ENCODE measurements at regions not wholly inside any gene's neighbourhood (a gene's known extent, or its start where the extent isn't known, plus 50 kb on each side); places are given as distances from the start of the nearest gene placed in this dataset.
"Not testable (repeated sequence)": the region's sequence is repeated elsewhere in the genome, so short reads cannot be mapped to it uniquely, and the experiment has no call there.

- Mint-ChIP-seq H3K4me3 (no peak overlapping the region), H3K4me1 (ENCODE audit: low read depth) (no peaks in the 10 kb centered on the region), H3K27ac (no peak overlapping the region), H3K27me3 (no peaks in the 10 kb centered on the region), H3K36me3 (no peaks in the 10 kb centered on the region), H3K9me3 (no peaks in the 10 kb centered on the region)
- no peak for DNase-seq
- intact Hi-C loops (cut with micrococcal nuclease), result no loop called here
- ChIA-PET CTCF (no interaction called here), POLR2A (no interaction called here)
Measured at GRCh38 chr2:107735201-107735600, 91.5 kb upstream of the RGPD4 start.

GRCh38 chr2:107737756-107738155 lies 88.9 kb upstream of the RGPD4 start:
- H3K27ac Mint-ChIP-seq, result no peak overlapping the region
- no peaks in the 10 kb centered on the region for H3K36me3 Mint-ChIP-seq
- intact Hi-C loops (cut with micrococcal nuclease), result no loop called here
- H3K27me3 Mint-ChIP-seq, result no peaks in the 10 kb centered on the region
- no peak overlapping the region for H3K4me3 Mint-ChIP-seq
- DNase-seq, result no peak
- H3K9me3 Mint-ChIP-seq, result no peaks in the 10 kb centered on the region
- ChIA-PET POLR2A (no interaction called here), CTCF (no interaction called here)
- no peaks in the 10 kb centered on the region for H3K4me1 Mint-ChIP-seq (ENCODE audit: low read depth)

GRCh38 chr2:107738266-107738665 lies 88.4 kb upstream of the RGPD4 start:
- CTCF ChIA-PET, result no interaction called here
- no peak overlapping the region for H3K27ac Mint-ChIP-seq
- POLR2A ChIA-PET, result no interaction called here
- no peak overlapping the region for H3K4me3 Mint-ChIP-seq
- H3K9me3 Mint-ChIP-seq, result no peaks in the 10 kb centered on the region
- H3K27me3 Mint-ChIP-seq, result no peaks in the 10 kb centered on the region
- no peak for DNase-seq
- no peaks in the 10 kb centered on the region for H3K36me3 Mint-ChIP-seq
- intact Hi-C loops (cut with micrococcal nuclease), result no loop called here
- H3K4me1 Mint-ChIP-seq (ENCODE audit: low read depth), result no peaks in the 10 kb centered on the region

GRCh38 chr2:107740300-107740699 lies 86.4 kb upstream of the RGPD4 start:
- Mint-ChIP-seq H3K27ac (no peak overlapping the region), H3K9me3 (no peaks in the 10 kb centered on the region), H3K4me1 (ENCODE audit: low read depth) (no peaks in the 10 kb centered on the region), H3K4me3 (no peak overlapping the region), H3K27me3 (no peaks in the 10 kb centered on the region), H3K36me3 (no peaks in the 10 kb centered on the region)
- CTCF ChIA-PET, result no interaction called here
- intact Hi-C loops (cut with micrococcal nuclease), result no loop called here
- POLR2A ChIA-PET, result no interaction called here
- DNase-seq, result no peak

- Mint-ChIP-seq H3K27ac (no peak overlapping the region), H3K4me1 (ENCODE audit: low read depth) (no peaks in the 10 kb centered on the region), H3K27me3 (no peaks in the 10 kb centered on the region), H3K36me3 (no peaks in the 10 kb centered on the region), H3K9me3 (no peaks in the 10 kb centered on the region), H3K4me3 (no peak overlapping the region)
- DNase-seq, result no peak
- CTCF ChIA-PET, result no interaction called here
- intact Hi-C loops (cut with micrococcal nuclease), result no loop called here
- POLR2A ChIA-PET, result no interaction called here
Measured at GRCh38 chr2:107742460-107743027, 84.1 kb upstream of the RGPD4 start.

GRCh38 chr2:107743274-107743673 lies 83.4 kb upstream of the RGPD4 start:
- Mint-ChIP-seq H3K27me3 (no peaks in the 10 kb centered on the region), H3K4me3 (no peak overlapping the region), H3K36me3 (no peaks in the 10 kb centered on the region), H3K9me3 (no peaks in the 10 kb centered on the region), H3K27ac (no peak overlapping the region), H3K4me1 (ENCODE audit: low read depth) (no peaks in the 10 kb centered on the region)
- intact Hi-C loops (cut with micrococcal nuclease), result no loop called here
- CTCF ChIA-PET, result no interaction called here
- DNase-seq, result no peak
- POLR2A ChIA-PET, result no interaction called here

- ChIA-PET POLR2A (no interaction called here), CTCF (no interaction called here)
- no peaks in the 10 kb centered on the region for H3K36me3 Mint-ChIP-seq
- no peak overlapping the region for H3K4me3 Mint-ChIP-seq
- H3K4me1 Mint-ChIP-seq (ENCODE audit: low read depth), result no peaks in the 10 kb centered on the region
- intact Hi-C loops (cut with micrococcal nuclease), result no loop called here
- no peaks in the 10 kb centered on the region for H3K27me3 Mint-ChIP-seq
- no peak overlapping the region for H3K27ac Mint-ChIP-seq
- H3K9me3 Mint-ChIP-seq, result peaks cover 2% of the 10 kb centered on the region
- DNase-seq, result no peak
Measured at GRCh38 chr2:107745100-107745499, 81.6 kb upstream of the RGPD4 start.

- DNase-seq; intact Hi-C loops (cut with micrococcal nuclease); H3K9me3 Mint-ChIP-seq; H3K4me3 Mint-ChIP-seq; H3K27ac Mint-ChIP-seq; POLR2A ChIA-PET; H3K27me3 Mint-ChIP-seq; H3K4me1 Mint-ChIP-seq (ENCODE audit: low read depth); H3K36me3 Mint-ChIP-seq; CTCF ChIA-PET: not testable (repeated sequence)
Measured at GRCh38 chr2:107746552-107747198, 80.0 kb upstream of the RGPD4 start.

- H3K27me3 Mint-ChIP-seq; CTCF ChIA-PET; H3K4me1 Mint-ChIP-seq (ENCODE audit: low read depth); intact Hi-C loops (cut with micrococcal nuclease); H3K9me3 Mint-ChIP-seq; DNase-seq; H3K36me3 Mint-ChIP-seq; H3K4me3 Mint-ChIP-seq; H3K27ac Mint-ChIP-seq: not testable (repeated sequence)
- POLR2A ChIA-PET, result interaction anchor here (0.6 kb wide), 1 partner anchor 11 kb away, joined by 3 read pairs; no protein-coding TSS in a partner anchor
Measured at GRCh38 chr2:107747199-107747963, 79.3 kb upstream of the RGPD4 start.

- Mint-ChIP-seq H3K9me3 (peaks cover 2% of the 10 kb centered on the region), H3K27me3 (no peaks in the 10 kb centered on the region), H3K36me3 (no peaks in the 10 kb centered on the region), H3K27ac (no peak overlapping the region), H3K4me1 (ENCODE audit: low read depth) (no peaks in the 10 kb centered on the region), H3K4me3 (no peak overlapping the region)
- intact Hi-C loops (cut with micrococcal nuclease), result no loop called here
- ChIA-PET POLR2A (interaction anchor here (0.6 kb wide), 1 partner anchor 10 kb away, joined by 3 read pairs; no protein-coding TSS in a partner anchor), CTCF (no interaction called here)
- no peak for DNase-seq
Measured at GRCh38 chr2:107747964-107748583, 78.6 kb upstream of the RGPD4 start.

GRCh38 chr2:107751936-107752335 lies 74.8 kb upstream of the RGPD4 start:
- ChIA-PET CTCF (no interaction called here), POLR2A (no interaction called here)
- Mint-ChIP-seq H3K27ac (no peak overlapping the region), H3K36me3 (no peaks in the 10 kb centered on the region), H3K4me1 (ENCODE audit: low read depth) (no peaks in the 10 kb centered on the region), H3K27me3 (no peaks in the 10 kb centered on the region), H3K9me3 (peaks cover 2% of the 10 kb centered on the region), H3K4me3 (no peak overlapping the region)
- no peak for DNase-seq
- intact Hi-C loops (cut with micrococcal nuclease), result no loop called here

- CTCF ChIA-PET; H3K36me3 Mint-ChIP-seq; H3K4me1 Mint-ChIP-seq (ENCODE audit: low read depth); POLR2A ChIA-PET; H3K27me3 Mint-ChIP-seq; H3K4me3 Mint-ChIP-seq; intact Hi-C loops (cut with micrococcal nuclease); DNase-seq; H3K27ac Mint-ChIP-seq; H3K9me3 Mint-ChIP-seq: not testable (repeated sequence)
Measured at GRCh38 chr2:107753806-107754205, 72.9 kb upstream of the RGPD4 start.

- no peak overlapping the region for H3K4me3 Mint-ChIP-seq
- intact Hi-C loops (cut with micrococcal nuclease), result no loop called here
- H3K36me3 Mint-ChIP-seq, result no peaks in the 10 kb centered on the region
Measured at GRCh38 chr2:107757223-107757622, 69.5 kb upstream of the RGPD4 start.

More at GRCh38 chr2:107757223-107757622, 69.5 kb upstream of the RGPD4 start:
- H3K27me3 Mint-ChIP-seq, result no peaks in the 10 kb centered on the region
- DNase-seq, result no peak
- no peaks in the 10 kb centered on the region for H3K9me3 Mint-ChIP-seq
- no peaks in the 10 kb centered on the region for H3K4me1 Mint-ChIP-seq (ENCODE audit: low read depth)
- POLR2A ChIA-PET, result no interaction called here
- no peak overlapping the region for H3K27ac Mint-ChIP-seq
- CTCF ChIA-PET, result no interaction called here
